ENCODE measurements at regions not wholly inside any gene's neighbourhood (a gene's known extent, or its start where the extent isn't known, plus 50 kb on each side); places are given as distances from the start of the nearest gene placed in this dataset.
A peak's percentile ranks its signal among the peaks of the same experiment; 100 is the strongest.

- TF ChIP-seq, protein P1, sequence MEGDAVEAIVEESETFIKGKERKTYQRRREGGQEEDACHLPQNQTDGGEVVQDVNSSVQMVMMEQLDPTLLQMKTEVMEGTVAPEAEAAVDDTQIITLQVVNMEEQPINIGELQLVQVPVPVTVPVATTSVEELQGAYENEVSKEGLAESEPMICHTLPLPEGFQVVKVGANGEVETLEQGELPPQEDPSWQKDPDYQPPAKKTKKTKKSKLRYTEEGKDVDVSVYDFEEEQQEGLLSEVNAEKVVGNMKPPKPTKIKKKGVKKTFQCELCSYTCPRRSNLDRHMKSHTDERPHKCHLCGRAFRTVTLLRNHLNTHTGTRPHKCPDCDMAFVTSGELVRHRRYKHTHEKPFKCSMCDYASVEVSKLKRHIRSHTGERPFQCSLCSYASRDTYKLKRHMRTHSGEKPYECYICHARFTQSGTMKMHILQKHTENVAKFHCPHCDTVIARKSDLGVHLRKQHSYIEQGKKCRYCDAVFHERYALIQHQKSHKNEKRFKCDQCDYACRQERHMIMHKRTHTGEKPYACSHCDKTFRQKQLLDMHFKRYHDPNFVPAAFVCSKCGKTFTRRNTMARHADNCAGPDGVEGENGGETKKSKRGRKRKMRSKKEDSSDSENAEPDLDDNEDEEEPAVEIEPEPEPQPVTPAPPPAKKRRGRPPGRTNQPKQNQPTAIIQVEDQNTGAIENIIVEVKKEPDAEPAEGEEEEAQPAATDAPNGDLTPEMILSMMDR (IDR thresholded peaks at IDR 0.05; ENCODE audit: insufficient read depth, low read length, poor library complexity, severe bottlenecking), result peak; percentile 33
- no peak for TF ChIP-seq EZH2phosphoT487 (conservative IDR thresholded peaks at IDR 0.05; ENCODE audit: low read length)
These were observed 50.5 kb upstream of the COBL start for GRCh38 chr7:51366930-51367613.
